ENCODE measurements at regions not wholly inside any gene's neighbourhood (a gene's known extent, or its start where the extent isn't known, plus 50 kb on each side); places are given as distances from the start of the nearest gene placed in this dataset.
A peak's percentile ranks its signal among the peaks of the same experiment; 100 is the strongest.

DNA sequence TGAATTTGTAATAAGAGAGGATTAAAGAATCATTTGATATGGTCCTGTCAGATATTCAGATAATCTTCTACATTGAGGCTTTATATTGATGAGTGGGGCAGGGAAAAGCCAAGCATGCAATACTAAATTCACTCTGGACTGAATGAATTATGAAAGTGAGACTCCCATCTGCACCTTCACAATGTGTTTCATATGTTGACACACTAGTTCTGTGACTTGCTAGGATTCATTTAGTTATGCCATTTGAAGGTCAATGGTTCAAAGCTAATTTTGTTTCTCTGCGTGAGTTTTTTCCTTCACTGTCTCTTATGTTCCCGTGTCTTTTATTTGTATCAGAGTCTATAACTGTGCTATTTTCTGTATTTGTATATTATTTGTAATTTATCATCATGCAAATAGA lies 1332.5 kb downstream of the KCNT2 start:
- DNase-seq = no peak
- TF ChIP-seq POLR2A (IDR thresholded peaks at IDR 0.05) = no peak
- TF ChIP-seq, protein P1, sequence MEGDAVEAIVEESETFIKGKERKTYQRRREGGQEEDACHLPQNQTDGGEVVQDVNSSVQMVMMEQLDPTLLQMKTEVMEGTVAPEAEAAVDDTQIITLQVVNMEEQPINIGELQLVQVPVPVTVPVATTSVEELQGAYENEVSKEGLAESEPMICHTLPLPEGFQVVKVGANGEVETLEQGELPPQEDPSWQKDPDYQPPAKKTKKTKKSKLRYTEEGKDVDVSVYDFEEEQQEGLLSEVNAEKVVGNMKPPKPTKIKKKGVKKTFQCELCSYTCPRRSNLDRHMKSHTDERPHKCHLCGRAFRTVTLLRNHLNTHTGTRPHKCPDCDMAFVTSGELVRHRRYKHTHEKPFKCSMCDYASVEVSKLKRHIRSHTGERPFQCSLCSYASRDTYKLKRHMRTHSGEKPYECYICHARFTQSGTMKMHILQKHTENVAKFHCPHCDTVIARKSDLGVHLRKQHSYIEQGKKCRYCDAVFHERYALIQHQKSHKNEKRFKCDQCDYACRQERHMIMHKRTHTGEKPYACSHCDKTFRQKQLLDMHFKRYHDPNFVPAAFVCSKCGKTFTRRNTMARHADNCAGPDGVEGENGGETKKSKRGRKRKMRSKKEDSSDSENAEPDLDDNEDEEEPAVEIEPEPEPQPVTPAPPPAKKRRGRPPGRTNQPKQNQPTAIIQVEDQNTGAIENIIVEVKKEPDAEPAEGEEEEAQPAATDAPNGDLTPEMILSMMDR (IDR thresholded peaks at IDR 0.05) = no peak
- Histone ChIP-seq H3K27me3 (no peaks in the 10 kb centered on the region), H3K4me3 (no peak overlapping the region), H3K36me3 (no peaks in the 10 kb centered on the region), H3K4me1 (no peaks in the 10 kb centered on the region), H3K9me3 (no peaks in the 10 kb centered on the region), H3K27ac (no peak overlapping the region)

DNA sequence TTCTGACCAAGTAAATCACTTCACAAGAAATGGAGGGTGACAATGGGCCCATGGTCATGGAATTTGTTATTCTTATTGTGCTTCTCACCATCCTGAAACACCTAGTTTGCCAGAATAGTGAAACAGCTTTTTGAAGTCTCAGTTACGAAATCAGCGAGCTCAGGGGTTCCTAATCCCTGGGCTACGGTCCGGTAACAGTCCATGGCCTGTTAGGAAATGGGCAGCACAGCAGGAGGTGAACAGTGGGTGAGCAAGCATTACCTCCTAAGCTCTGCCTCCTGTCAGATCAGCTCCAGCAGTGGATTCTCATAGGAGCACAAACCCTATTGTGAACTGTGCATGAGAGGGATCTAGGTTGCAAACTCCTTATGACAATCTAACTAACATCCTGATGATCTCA lies 1356.3 kb downstream of the KCNT2 start:
- no peak for TF ChIP-seq POLR2A (IDR thresholded peaks at IDR 0.05)
- TF ChIP-seq, protein P1 (IDR thresholded peaks at IDR 0.05) = no peak
- no peaks in the 10 kb centered on the region for H3K9me3 ChIP-seq
- H3K27ac ChIP-seq = no peak overlapping the region
- no peak for DNase-seq
- H3K27me3 ChIP-seq = no peaks in the 10 kb centered on the region
- no peaks in the 10 kb centered on the region for H3K36me3 ChIP-seq
- no peak overlapping the region for H3K4me3 ChIP-seq
- no peaks in the 10 kb centered on the region for H3K4me1 ChIP-seq

DNA sequence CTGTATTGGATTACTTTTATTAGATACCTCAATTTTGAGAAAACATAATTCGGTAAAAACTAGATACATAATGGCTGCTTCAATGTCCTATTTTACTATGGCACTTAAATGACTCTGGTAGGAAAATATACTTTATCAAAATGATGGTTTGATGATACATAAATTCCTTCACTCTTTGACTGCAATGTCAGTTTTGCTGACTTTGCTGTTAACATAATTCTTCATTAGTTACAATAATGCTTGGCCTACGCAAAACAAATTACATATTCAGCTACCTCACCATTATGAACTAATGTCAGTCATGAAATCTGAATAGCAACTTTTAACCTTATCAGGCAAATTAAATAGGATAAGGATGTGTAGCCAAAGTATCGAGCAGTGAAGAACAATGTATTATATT lies 1364.7 kb downstream of the KCNT2 start:
- Histone ChIP-seq H3K36me3 (no peaks in the 10 kb centered on the region), H3K4me1 (no peaks in the 10 kb centered on the region), H3K27ac (no peak overlapping the region), H3K9me3 (no peaks in the 10 kb centered on the region), H3K4me3 (no peak overlapping the region), H3K27me3 (no peaks in the 10 kb centered on the region)
- no peak for DNase-seq
- TF ChIP-seq, protein P1 (IDR thresholded peaks at IDR 0.05) = no peak
- TF ChIP-seq POLR2A (IDR thresholded peaks at IDR 0.05) = no peak

DNA sequence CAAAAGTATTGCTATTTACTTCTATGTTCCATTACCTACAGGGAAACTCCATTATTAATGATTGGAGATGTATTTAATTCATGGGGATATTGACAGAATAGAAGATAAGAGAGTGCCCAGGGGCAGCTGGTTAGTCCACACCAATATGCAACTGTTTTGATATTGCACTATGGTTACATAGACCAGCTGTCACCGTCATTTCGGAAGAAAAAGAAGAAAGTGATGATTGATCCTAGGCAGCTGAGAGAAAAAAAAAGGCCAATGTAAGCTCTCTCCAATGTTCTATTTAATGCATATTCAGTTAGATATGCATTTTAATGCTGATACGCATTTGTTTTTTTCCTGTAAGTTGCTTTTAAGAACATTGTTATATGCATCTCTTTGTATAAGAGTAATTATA lies 1367.2 kb downstream of the KCNT2 start:
- TF ChIP-seq, protein P1 (IDR thresholded peaks at IDR 0.05) = no peak
- TF ChIP-seq POLR2A (IDR thresholded peaks at IDR 0.05) = no peak
- Histone ChIP-seq H3K27ac (no peak overlapping the region), H3K27me3 (no peaks in the 10 kb centered on the region), H3K4me3 (no peak overlapping the region), H3K4me1 (no peaks in the 10 kb centered on the region), H3K36me3 (no peaks in the 10 kb centered on the region), H3K9me3 (no peaks in the 10 kb centered on the region)
- DNase-seq = no peak

DNA sequence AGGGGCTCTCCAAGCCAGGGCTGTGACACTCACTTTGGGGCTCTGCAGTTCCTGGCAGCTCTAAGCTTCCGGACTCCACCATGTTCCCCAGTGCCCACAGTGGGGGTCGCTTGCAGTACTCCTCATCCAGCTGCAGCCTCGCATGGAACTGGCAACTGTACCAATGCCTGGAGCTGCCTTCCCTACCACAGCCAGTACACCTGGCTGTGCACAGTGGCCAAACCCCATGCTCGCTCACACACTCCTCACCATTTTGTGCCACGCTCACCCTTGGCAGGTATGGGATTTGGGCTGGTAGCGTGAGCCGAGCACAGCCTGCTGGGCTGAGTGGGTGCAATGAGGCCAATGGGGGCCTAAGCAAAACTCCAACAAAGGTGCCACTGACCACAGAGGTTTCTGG lies 1369.9 kb downstream of the KCNT2 start:
- no peaks in the 10 kb centered on the region for H3K27me3 ChIP-seq
- no peak overlapping the region for H3K4me3 ChIP-seq
- no peaks in the 10 kb centered on the region for H3K4me1 ChIP-seq
- TF ChIP-seq POLR2A (IDR thresholded peaks at IDR 0.05) = no peak
- TF ChIP-seq, protein P1 (IDR thresholded peaks at IDR 0.05) = no peak
- no peaks in the 10 kb centered on the region for H3K36me3 ChIP-seq
- peak in 1 of 3 donors; percentile 43 for DNase-seq
- no peaks in the 10 kb centered on the region for H3K9me3 ChIP-seq
- H3K27ac ChIP-seq = no peak overlapping the region
